GM18909 (cell line): ENCODE measurements at regions not wholly inside any gene's neighbourhood (a gene's known extent, or its start where the extent isn't known, plus 50 kb on each side); places are given as distances from the start of the nearest gene placed in this dataset.

Experiments used
- ATAC-seq: cut with Tn5 transposase; IDR thresholded peaks from one replicate; pipeline ENCODE4 v1.9.1; 2021; ENCODE audit warnings: mild to moderate bottlenecking; ENCODE audit not compliant: unreplicated experiment, poor library complexity

GRCh38 chr16:85381738-85382592, 231.2 kb upstream of the GSE1 start:
- ATAC-seq, result no peak

GRCh38 chr16:85382717-85383118, 230.4 kb upstream of the GSE1 start:
- no peak for ATAC-seq

GRCh38 chr16:85383836-85384832, 229.0 kb upstream of the GSE1 start:
- ATAC-seq, result no peak

GRCh38 chr16:85384833-85385462, 228.2 kb upstream of the GSE1 start:
- ATAC-seq, result no peak

DNA sequence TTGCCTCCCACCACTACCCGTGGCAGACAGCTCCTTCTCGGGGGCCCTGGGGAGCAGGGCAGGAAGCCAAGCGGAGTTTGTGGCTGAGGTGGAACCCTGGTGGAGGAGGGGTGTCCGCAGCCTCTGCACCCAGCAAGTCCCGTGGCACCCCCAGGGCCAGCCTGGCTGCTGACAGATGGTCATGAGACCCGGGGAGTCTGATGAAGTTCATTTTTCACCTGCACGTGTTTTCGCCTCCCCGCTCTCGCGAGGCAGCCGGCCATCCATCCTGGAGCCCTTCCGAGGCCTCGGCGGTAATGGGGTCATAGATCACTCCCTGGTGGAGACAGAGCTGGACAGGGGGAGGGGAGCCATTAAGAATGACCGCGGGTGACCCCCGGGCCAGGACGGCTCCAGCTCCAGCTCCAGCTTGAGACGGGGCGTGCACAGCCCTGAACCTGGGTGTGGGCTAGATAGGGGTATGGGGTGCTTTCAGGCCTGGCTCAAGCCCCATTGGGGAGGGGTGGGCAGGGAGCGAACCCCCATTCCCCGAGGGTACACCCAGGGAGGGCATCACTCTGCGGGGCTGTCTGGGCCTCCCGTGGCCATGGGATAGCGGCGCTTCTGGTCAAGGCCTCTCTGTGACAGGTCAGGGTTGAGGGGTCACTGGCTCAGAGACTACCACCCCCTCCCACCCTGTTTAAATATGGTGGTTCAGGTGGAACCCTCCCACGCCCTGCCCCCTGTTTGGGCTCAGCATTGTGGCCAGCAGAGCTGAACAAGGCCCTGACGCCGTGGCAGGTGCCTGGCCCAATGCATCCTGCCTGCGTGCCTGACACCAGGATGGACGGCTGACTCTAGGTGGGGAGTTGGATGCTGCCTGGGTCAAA, 227.4 kb upstream of the GSE1 start:
- no peak for ATAC-seq

DNA sequence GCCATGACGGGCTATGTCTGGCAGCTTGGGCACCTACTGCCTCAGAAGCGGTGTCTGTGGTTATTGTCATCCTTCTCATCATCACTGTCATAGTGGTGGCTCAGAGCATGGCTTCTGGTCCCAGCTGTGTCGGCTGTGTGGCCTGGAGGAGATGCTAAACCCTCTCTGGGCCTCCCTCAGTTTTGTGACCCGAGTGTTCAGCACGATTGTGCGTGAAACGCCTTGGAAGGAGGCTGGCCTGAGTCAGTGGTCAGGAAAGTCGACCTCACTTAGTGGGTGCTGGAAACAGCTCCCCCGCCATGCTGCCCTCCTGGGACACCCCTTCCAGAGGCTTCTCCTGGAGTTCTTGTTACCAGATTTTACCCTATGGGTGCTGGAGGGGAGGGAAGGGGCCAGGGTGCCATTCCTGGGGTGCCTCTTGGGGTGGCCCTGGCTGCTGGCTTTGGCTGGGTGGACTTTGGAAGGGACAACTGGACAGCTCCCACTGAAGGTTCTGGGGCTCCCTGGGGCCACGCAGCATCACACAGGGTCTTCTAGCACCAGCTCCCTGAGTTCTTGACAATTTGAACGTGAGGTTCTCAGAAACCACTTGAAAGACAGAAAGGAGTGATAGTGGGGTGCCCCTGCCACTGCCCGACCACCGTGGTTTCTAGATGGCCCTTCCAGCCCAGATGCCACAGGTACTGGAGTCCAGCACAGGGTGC, 226.5 kb upstream of the GSE1 start:
- no peak for ATAC-seq

DNA sequence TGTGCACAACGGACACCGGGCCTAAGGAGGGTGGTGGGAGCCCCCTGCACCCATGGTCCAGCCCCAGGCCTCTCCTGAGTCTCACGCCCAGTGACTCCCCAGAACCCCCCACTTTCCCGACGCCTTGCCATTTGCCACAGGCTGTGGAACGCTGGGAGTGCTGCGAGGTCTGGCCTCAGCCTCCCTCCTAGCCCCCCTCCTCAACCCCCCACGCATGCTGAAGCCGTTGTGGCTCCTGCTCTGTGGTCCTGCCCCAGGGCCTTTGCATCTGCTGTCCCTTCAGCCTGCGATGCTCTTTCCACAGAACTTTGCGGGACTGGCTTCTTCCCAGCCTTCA, 226.0 kb upstream of the GSE1 start:
- ATAC-seq, result no peak

DNA sequence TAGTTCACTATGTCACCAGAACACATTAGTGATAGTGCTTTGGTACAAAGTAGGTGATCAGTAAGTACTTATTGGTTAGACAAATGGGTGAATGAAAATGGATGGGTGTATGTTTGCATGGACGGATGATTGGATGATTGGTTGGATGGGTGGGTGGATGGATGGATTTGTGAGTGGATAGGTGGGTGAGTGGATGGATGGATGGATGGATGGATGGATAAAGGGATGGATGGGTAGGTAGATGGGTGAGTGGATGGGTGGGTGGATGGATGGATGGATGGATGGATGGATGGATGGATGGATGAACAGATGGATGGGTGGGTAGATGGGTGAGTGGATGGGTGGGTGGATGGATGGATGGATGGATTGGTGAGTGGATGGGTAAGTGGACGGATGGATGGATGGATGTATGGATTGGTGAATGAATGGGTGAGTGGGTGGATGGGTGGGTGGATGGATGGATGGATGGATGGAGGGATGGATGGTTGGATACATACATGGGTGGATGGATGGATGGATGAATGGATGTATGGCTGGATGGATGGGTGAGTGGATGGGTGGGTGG, 225.3 kb upstream of the GSE1 start:
- no peak for ATAC-seq

GRCh38 chr16:85389679-85390470, 223.2 kb upstream of the GSE1 start:
- no peak for ATAC-seq

- no peak for ATAC-seq
These were observed 222.5 kb upstream of the GSE1 start for GRCh38 chr16:85390511-85391174.

DNA sequence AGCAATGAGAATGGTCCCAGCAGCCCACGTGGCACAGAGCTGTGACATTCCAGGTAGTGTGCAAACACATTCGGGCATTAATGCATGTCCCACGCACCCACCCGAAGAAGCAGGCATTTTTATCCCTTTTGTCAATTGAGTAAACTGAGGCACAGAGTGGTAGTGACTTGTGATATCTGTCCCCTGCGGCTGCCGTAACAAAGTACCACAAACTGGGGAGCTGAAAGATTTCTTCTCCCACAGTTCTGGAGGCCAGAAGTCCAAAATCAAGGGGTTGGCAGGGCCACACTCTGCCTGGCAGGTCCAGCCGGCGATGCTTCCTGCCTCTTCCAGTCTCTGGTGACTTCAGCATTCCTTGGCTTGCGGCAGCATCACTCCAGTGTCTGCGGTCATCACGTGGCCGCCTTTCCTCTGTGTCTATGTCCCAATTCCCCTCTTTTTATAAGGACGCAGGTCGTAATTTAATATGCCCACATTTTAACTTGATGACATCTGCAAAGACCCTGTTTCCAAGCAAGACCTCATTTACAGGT, 221.9 kb upstream of the GSE1 start:
- no peak for ATAC-seq

DNA sequence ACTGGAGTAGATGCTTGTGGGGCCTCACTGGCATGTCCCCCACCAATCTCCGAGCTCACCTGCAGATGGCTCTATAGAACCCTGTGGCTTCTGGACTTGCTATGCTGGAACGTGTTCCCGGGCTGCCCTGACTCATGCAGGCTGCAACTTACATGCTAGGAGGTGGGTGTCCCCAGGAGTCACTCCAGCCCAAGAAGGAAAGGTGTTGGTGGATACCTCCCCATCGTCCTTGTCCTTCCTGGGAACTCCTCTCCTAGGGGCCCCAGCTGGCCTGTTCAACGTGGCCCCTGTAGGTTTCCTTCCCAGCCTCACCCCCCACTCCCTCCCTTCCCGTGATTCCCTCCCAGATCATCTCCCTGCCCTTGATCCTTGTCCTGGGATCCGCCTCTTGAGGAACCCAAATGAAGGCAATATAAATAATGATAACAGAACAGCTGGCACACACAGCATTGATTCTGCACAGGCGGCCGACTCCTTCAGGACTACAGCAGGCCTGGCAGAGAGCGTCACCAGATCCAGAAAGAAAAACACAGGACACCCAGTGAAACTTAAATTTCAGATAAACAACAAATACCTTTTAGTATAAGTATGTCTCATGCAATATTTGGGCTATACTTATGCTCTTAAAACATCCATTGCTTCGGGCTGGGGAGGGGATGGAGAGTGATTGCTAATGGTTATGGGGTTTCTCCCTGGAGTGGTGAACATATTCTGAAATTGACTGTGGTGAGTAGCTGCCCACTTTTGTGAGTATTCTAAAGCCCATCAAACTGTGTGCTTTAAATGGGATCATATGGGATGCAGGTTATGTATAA, 221.1 kb upstream of the GSE1 start:
- ATAC-seq, result no peak

- no peak for ATAC-seq
These were observed 220.1 kb upstream of the GSE1 start for GRCh38 chr16:85392756-85393673.

DNA sequence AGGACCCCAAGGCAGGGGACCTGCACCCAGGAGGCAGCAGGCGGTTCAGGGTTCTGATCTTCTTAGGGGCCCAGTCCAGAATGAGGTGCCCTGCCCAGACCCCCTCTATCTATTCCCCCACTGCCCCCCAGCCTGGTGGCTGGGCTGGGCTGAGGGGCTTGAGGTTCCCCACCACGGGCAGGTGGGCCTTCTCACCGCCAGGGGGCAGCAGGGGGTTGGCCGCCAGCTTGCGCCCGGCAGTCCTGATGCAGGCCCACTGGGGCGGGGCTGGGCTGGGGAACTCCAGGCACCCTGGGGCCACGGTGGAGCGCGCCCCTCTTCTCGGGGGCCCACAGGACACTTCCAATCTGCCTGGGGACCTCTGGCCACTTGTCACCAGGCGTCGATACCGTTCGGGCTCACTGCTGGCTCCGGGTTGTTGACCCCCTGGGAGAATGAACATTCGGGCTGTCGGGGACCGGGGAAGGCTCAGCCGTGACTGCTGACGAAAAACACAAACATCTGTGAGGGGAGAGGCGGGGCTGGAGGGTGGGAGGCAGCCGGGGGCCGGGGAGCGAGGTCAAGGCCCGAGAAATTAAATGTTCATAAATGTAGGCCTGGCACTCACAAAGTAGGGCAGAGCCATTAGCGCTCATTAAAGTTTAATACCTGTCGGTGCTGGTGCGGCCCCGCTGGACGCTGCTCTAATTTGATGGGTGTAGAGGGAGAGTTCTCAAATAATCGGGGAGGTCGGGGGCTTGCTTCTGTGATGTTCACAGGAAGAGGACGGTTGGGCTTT, 219.3 kb upstream of the GSE1 start:
- no peak for ATAC-seq
